HepG2 (cell line): ENCODE measurements at regions not wholly inside any gene's neighbourhood (a gene's known extent, or its start where the extent isn't known, plus 50 kb on each side); places are given as distances from the start of the nearest gene placed in this dataset.
A peak's percentile ranks its signal among the peaks of the same experiment; 100 is the strongest.

Experiments
- ATAC-seq: fragments of 200-7000 bp; cut with Tn5 transposase; 3 replicates; pipeline ENCODE4 v1.9.1; 2020; ENCODE audit warnings: mild to moderate bottlenecking, moderate library complexity
- BruUV-seq: library from RNA; stranded (reverse); fragments of 400-500 nt; replicated peaks from 2 replicates; lab custom pipeline; 2021; lab: Mats Ljungman, UMichigan
- CTCF ChIA-PET: fragments of 300-600 bp; formaldehyde crosslinking; extraction: SDS; loops from one replicate; lab custom pipeline; 2021; ENCODE audit warnings: low total read pairs, inconsistent platforms, low intra/inter-chr PET ratio; lab: Yijun Ruan, JAX
- POLR2A ChIA-PET: fragments of 350-600 bp; sonication (Branson Sonifier 250); formaldehyde crosslinking; loops from one replicate; lab custom pipeline; 2020; ENCODE audit warnings: antibody characterized with exemption, inconsistent platforms; lab: Yijun Ruan, JAX
- DNase-seq: peaks from one replicate; pipeline ENCODE4 v3.0.0-alpha.2; 2015; ENCODE audit warnings: low spot score
- FAIRE-seq: peaks from 3 replicates; lab custom pipeline; 2011; peaks lifted over from hg19 to GRCh38; lab: Jason Lieb, UNC
- H2AFZ ChIP-seq: one replicate; pipeline ENCODE4 v1.6.1; 2011; ENCODE audit warnings: low read length, inconsistent platforms
- H3K27ac ChIP-seq: fragments of 300-600 bp; 3 replicates; pipeline ENCODE4 v1.8.0; 2011; ENCODE audit warnings: mixed run types, mild to moderate bottlenecking, mixed read lengths, low read length, inconsistent platforms; ENCODE audit not compliant: insufficient read depth; ENCODE audit errors: extremely low read length
- H3K27me3 ChIP-seq, 2 experiments: fragments of 200-600 bp in 1 of 2; 2 replicates in 1 of 2; 3 replicates in 1 of 2; pipeline versions ENCODE4 v1.6.0 to v1.8.0; 2011; ENCODE audit warnings: low read length in 2 of 2, mild to moderate bottlenecking in 2 of 2, moderate library complexity in 2 of 2, inconsistent platforms in 1 of 2; ENCODE audit not compliant: insufficient read depth in 2 of 2, control insufficient read depth in 1 of 2
- H3K36me3 ChIP-seq, 2 experiments: fragments of 200-600 bp in 1 of 2; replicated peaks in 1 of 2; 2 replicates in 1 of 2; 3 replicates in 1 of 2; pipeline versions ENCODE4 v1.5.1 to v1.8.0; 2011; ENCODE audit warnings: low read length in 2 of 2, inconsistent platforms in 1 of 2; ENCODE audit not compliant: insufficient read depth in 2 of 2, control insufficient read depth in 1 of 2
- H3K4me1 ChIP-seq: 2 replicates; pipeline ENCODE4 v1.5.1; 2012; ENCODE audit warnings: low read length, inconsistent platforms; ENCODE audit not compliant: insufficient read depth
- H3K4me2 ChIP-seq: 2 replicates; pipeline ENCODE4 v1.6.0; 2011; ENCODE audit warnings: low read depth, low read length, inconsistent platforms
- H3K4me3 ChIP-seq, 3 experiments: fragments of 200-600 bp in 1 of 3; sonication (generic), shearing (Covaris generic) in 1 of 3; replicated peaks in 1 of 3; 2 replicates each; pipeline ENCODE4 v1.5.1; 2011 to 2016; ENCODE audit warnings: low read length in 3 of 3, inconsistent platforms in 2 of 3, low read depth in 2 of 3, mild to moderate bottlenecking in 2 of 3, control low read depth in 1 of 3, mixed read lengths in 1 of 3; ENCODE audit not compliant: insufficient read depth in 1 of 3
- H3K79me2 ChIP-seq: one replicate; pipeline ENCODE4 v1.6.1; 2011; ENCODE audit warnings: low read length, inconsistent platforms; ENCODE audit not compliant: insufficient read depth
- H3K9ac ChIP-seq: 2 replicates; pipeline ENCODE4 v1.6.0; 2011; ENCODE audit warnings: mild to moderate bottlenecking, low read depth, low read length, inconsistent platforms; ENCODE audit not compliant: insufficient read depth
- H3K9me3 ChIP-seq: 2 replicates; pipeline ENCODE4 v1.5.1; 2012; ENCODE audit warnings: mild to moderate bottlenecking, low read length
- H4K20me1 ChIP-seq: 2 replicates; pipeline ENCODE4 v1.6.0; 2011; ENCODE audit warnings: inconsistent platforms, mild to moderate bottlenecking, low read length, moderate library complexity; ENCODE audit not compliant: insufficient read depth
- KAT8 ChIP-seq: IDR thresholded peaks from 2 replicates; pipeline ENCODE4 v1.6.1; 2016; ENCODE audit warnings: missing genetic modification reagents, missing compliant biosample characterization
- RBFOX2 ChIP-seq: fragments of 200-400 bp; formaldehyde crosslinking; IDR thresholded peaks from 2 replicates; pipeline ENCODE4 v1.6.1; 2017; ENCODE audit warnings: low read depth, mild to moderate bottlenecking, low read length
- REST ChIP-seq, 2 experiments: IDR thresholded peaks; 2 replicates each; pipeline ENCODE4 v1.6.1; 2011 to 2012; ENCODE audit warnings: low read length in 2 of 2, borderline replicate concordance in 1 of 2, low read depth in 1 of 2, mild to moderate bottlenecking in 1 of 2, moderate library complexity in 1 of 2
- WGBS: methylation state at CpG from one replicate; pipeline ENCODE4 v1.1.6; 2017; ENCODE audit warnings: low lambda C conversion rate; 5-methylcytosine and 5-hydroxymethylcytosine counted together
- in situ Hi-C: cut with HindIII; loops from 2 replicates; pipeline ENCODE4 v1.10.0; 2017; ENCODE audit warnings: low pct_unique_long_range_greater_than_20kb; ENCODE audit not compliant: extremely low pct_ligation_motif_present
- intact Hi-C: fragments of 100-400 bp; cut with micrococcal nuclease; formaldehyde crosslinking; loops from one replicate; pipeline ENCODE4 v1.10.0; 2022; ENCODE audit not compliant: unreplicated experiment

- Histone ChIP-seq H3K4me3 (no peak overlapping the region), H2AFZ (no peak overlapping the region), H3K9me3 (no peaks in the 10 kb centered on the region), H4K20me1 (no peaks in the 10 kb centered on the region), H3K4me2 (no peak overlapping the region), H3K27me3 (peaks cover 0 to 35% of the 10 kb centered on the region in 2 experiments; a peak in 3 of 5 replicates), H3K79me2 (no peaks in the 10 kb centered on the region), H3K27ac (no peak overlapping the region), H3K4me1 (no peaks in the 10 kb centered on the region), H3K9ac (no peak overlapping the region), H3K36me3 (no peaks in the 10 kb centered on the region)
- ChIA-PET CTCF (no interaction called here), POLR2A (no interaction called here)
- ATAC-seq (no peak), DNase-seq (no peak), FAIRE-seq (no peak)
- WGBS, result 48% methylated on average over 7 of the region's 7 CpGs
- in situ Hi-C loops (no loop called here), intact Hi-C loops (no loop called here)
- BruUV-seq, result no TSS peak
- TF ChIP-seq KAT8 (no peak), REST (IDR thresholded peaks at IDR 0.05; ENCODE audit: borderline replicate concordance in 1 of 2, low read depth in 1 of 2, low read length in 2 of 2) (peak in 1 of 2 experiments; percentile 77)
Measured at GRCh38 chr6:131381709-131382093, 191.3 kb upstream of the ARG1 start.

GRCh38 chr6:131382631-131383030, 190.4 kb upstream of the ARG1 start:
- Histone ChIP-seq H3K4me3 (no peak overlapping the region), H2AFZ (no peak overlapping the region), H4K20me1 (no peaks in the 10 kb centered on the region), H3K27me3 (peaks cover 0 to 37% of the 10 kb centered on the region in 2 experiments; a peak in 3 of 5 replicates), H3K4me1 (no peaks in the 10 kb centered on the region), H3K4me2 (no peak overlapping the region), H3K36me3 (no peaks in the 10 kb centered on the region), H3K9me3 (no peaks in the 10 kb centered on the region), H3K27ac (no peak overlapping the region), H3K9ac (no peak overlapping the region), H3K79me2 (no peaks in the 10 kb centered on the region)
- FAIRE-seq (no peak), ATAC-seq (no peak), DNase-seq (no peak)
- WGBS, result 61% methylated on average over 10 of the region's 10 CpGs
- no peak for TF ChIP-seq RBFOX2
- in situ Hi-C loops (no loop called here), intact Hi-C loops (no loop called here)
- CTCF ChIA-PET, result no interaction called here
- POLR2A ChIA-PET, result no interaction called here
- no TSS peak for BruUV-seq
